SK-N-SH (cell line): ENCODE measurements at regions not wholly inside any gene's neighbourhood (a gene's known extent, or its start where the extent isn't known, plus 50 kb on each side); places are given as distances from the start of the nearest gene placed in this dataset.
A peak's percentile ranks its signal among the peaks of the same experiment; 100 is the strongest.

Source experiments
- CTCF ChIA-PET: fragments of 300-600, 350-600 bp; formaldehyde crosslinking; extraction: SDS; loops from one replicate; lab custom pipeline; 2021; lab: Yijun Ruan, JAX
- POLR2A ChIA-PET: fragments of 350-600 bp; sonication (Branson Sonifier 250); formaldehyde crosslinking; extraction: SDS; loops from one replicate; lab custom pipeline; 2020; ENCODE audit warnings: antibody characterized with exemption, inconsistent platforms; lab: Yijun Ruan, JAX
- DNase-seq: peaks from one replicate; pipeline ENCODE4 v3.0.0; 2012
- H2AFZ ChIP-seq: fragments of 200-600 bp; sonication (generic); 2 replicates; pipeline ENCODE4 v1.8.1; 2016; ENCODE audit warnings: antibody characterized with exemption, mild to moderate bottlenecking, low read depth
- H3F3A ChIP-seq: fragments of 200-600 bp; sonication (generic); replicated peaks from 2 replicates; pipeline ENCODE3; 2016; ENCODE audit warnings: antibody characterized with exemption, mild to moderate bottlenecking; ENCODE audit not compliant: insufficient read depth
- H3K27ac ChIP-seq, 2 experiments: fragments of 200-500 bp in 1 of 2; fragments of 200-600 bp in 1 of 2; sonication (Bioruptor generic) in 1 of 2; sonication (generic), shearing (Covaris generic) in 1 of 2; 2 replicates each; pipeline versions ENCODE4 v1.5.1 to v1.6.1; 2014 to 2016; ENCODE audit warnings: low read depth in 2 of 2, inconsistent platforms in 1 of 2, low read length in 1 of 2, mild to moderate bottlenecking in 1 of 2, mixed read lengths in 1 of 2
- H3K27me3 ChIP-seq: fragments of 200-600 bp; sonication (generic), shearing (Covaris generic); 2 replicates; pipeline ENCODE4 v1.6.1; 2016; ENCODE audit warnings: mixed run types; ENCODE audit not compliant: insufficient read depth
- H3K36me3 ChIP-seq, 2 experiments: fragments of 200-500 bp in 1 of 2; fragments of 200-600 bp in 1 of 2; sonication (Bioruptor generic) in 1 of 2; sonication (generic) in 1 of 2; replicated peaks in 1 of 2; 2 replicates each; pipeline versions ENCODE3 to v1.5.1; 2014 to 2016; ENCODE audit warnings: low read length in 1 of 2, mild to moderate bottlenecking in 1 of 2; ENCODE audit not compliant: insufficient read depth in 2 of 2, control insufficient read depth in 1 of 2
- H3K4me1 ChIP-seq, 2 experiments: fragments of 200-500 bp in 1 of 2; fragments of 200-600 bp in 1 of 2; sonication (Bioruptor generic) in 1 of 2; sonication (generic), shearing (Covaris generic) in 1 of 2; 2 replicates each; pipeline versions ENCODE4 v1.5.1 to v1.6.1; 2014 to 2016; ENCODE audit warnings: low read depth in 1 of 2, low read length in 1 of 2, mixed run types in 1 of 2; ENCODE audit not compliant: insufficient read depth in 2 of 2, control insufficient read depth in 1 of 2
- H3K4me2 ChIP-seq: fragments of 200-600 bp; sonication (generic), shearing (Covaris generic); 2 replicates; pipeline ENCODE4 v1.6.1; 2017; ENCODE audit warnings: mixed run types
- H3K4me3 ChIP-seq, 2 experiments: fragments of 200-500 bp in 1 of 2; fragments of 200-600 bp in 1 of 2; sonication (Bioruptor generic) in 1 of 2; sonication (generic), shearing (Covaris generic) in 1 of 2; 2 replicates each; pipeline versions ENCODE4 v1.5.1 to v1.8.1; 2014 to 2016; ENCODE audit warnings: low read depth in 2 of 2, inconsistent platforms in 1 of 2, low read length in 1 of 2, mild to moderate bottlenecking in 1 of 2, mixed read lengths in 1 of 2, moderate library complexity in 1 of 2
- H3K79me2 ChIP-seq: fragments of 200-600 bp; sonication (generic); 2 replicates; pipeline ENCODE4 v1.8.1; 2017; ENCODE audit warnings: mild to moderate bottlenecking; ENCODE audit not compliant: insufficient read depth
- H3K9ac ChIP-seq: fragments of 200-600 bp; sonication (generic); 2 replicates; pipeline ENCODE4 v1.6.1; 2017; ENCODE audit warnings: mixed run types
- H3K9me2 ChIP-seq: fragments of 200-600 bp; sonication (generic); 2 replicates; pipeline ENCODE4 v1.6.1; 2017; ENCODE audit warnings: mixed run types
- H3K9me3 ChIP-seq: fragments of 200-600 bp; sonication (generic); 2 replicates; pipeline ENCODE4 v1.6.1; 2017; ENCODE audit warnings: mixed run types, mild to moderate bottlenecking, moderate library complexity
- H4K20me1 ChIP-seq: fragments of 200-600 bp; sonication (generic); 2 replicates; pipeline ENCODE4 v1.6.1; 2017; ENCODE audit warnings: mild to moderate bottlenecking, mixed run types; ENCODE audit not compliant: insufficient read depth
- CHD2 ChIP-seq: fragments of 150-350 bp; IDR thresholded peaks from 2 replicates; pipeline ENCODE4 v1.6.1; 2018; ENCODE audit warnings: low read length; ENCODE audit not compliant: partially characterized antibody
- EP300 ChIP-seq, 2 experiments: IDR thresholded peaks; 2 replicates each; pipeline versions ENCODE4 v1.4.0 to v1.6.1; 2012; ENCODE audit warnings: borderline replicate concordance in 1 of 2, low read depth in 1 of 2, low read length in 1 of 2
- EZH2phosphoT487 ChIP-seq: fragments of 200-600 bp; sonication (generic); IDR thresholded peaks from 2 replicates; pipeline ENCODE4 v1.6.1; 2017; ENCODE audit warnings: low read depth, mixed run types, mild to moderate bottlenecking, antibody characterized with exemption, moderate library complexity, borderline replicate concordance
- FOSL2 ChIP-seq: IDR thresholded peaks from 2 replicates; pipeline ENCODE4 v1.4.0; 2012; ENCODE audit warnings: low read depth, mild to moderate bottlenecking, moderate library complexity, borderline replicate concordance
- GATA2 ChIP-seq: sonication (generic); formaldehyde crosslinking; IDR thresholded peaks from 2 replicates; pipeline ENCODE4 v1.5.0; 2020; ENCODE audit warnings: mild to moderate bottlenecking, missing genetic modification reagents
- NRF1 ChIP-seq: IDR thresholded peaks from 2 replicates; pipeline ENCODE4 v1.6.1; 2012; ENCODE audit warnings: low read depth, mild to moderate bottlenecking, low read length
- POLR2AphosphoS5 ChIP-seq: IDR thresholded peaks from 2 replicates; pipeline ENCODE4 v1.6.1; 2012; ENCODE audit warnings: low read depth, low read length
- RAD21 ChIP-seq: IDR thresholded peaks from 2 replicates; pipeline ENCODE4 v1.6.1; 2012; ENCODE audit warnings: mild to moderate bottlenecking, low read length
- RCOR1 ChIP-seq: fragments of 150-350 bp; IDR thresholded peaks from 2 replicates; pipeline ENCODE4 v1.6.1; 2017; ENCODE audit warnings: antibody characterized with exemption, low read length
- RFX5 ChIP-seq: IDR thresholded peaks from 2 replicates; pipeline ENCODE4 v1.6.1; 2012; ENCODE audit warnings: mild to moderate bottlenecking, improper control_type of control experiment, low read length
- RXRA ChIP-seq: IDR thresholded peaks from 2 replicates; pipeline ENCODE4 v1.4.0; 2012; ENCODE audit warnings: low read depth, mild to moderate bottlenecking, borderline replicate concordance
- SIN3A ChIP-seq: IDR thresholded peaks from 2 replicates; pipeline ENCODE4 v1.6.1; 2012; ENCODE audit warnings: low read depth, mild to moderate bottlenecking, low read length, moderate library complexity, borderline replicate concordance
- TAF1 ChIP-seq: IDR thresholded peaks from 2 replicates; pipeline ENCODE4 v1.6.1; 2012; ENCODE audit warnings: low read depth, mild to moderate bottlenecking, low read length, moderate library complexity, borderline replicate concordance
- WGBS: methylation state at CpG from one replicate; pipeline ENCODE4 v1.1.6; 2017; ENCODE audit warnings: low lambda C conversion rate; 5-methylcytosine and 5-hydroxymethylcytosine counted together
- TF ChIP-seq, protein P1 (sequence below): fragments of 150-350 bp; IDR thresholded peaks from 2 replicates; pipeline ENCODE4 v1.6.1; 2016; ENCODE audit warnings: mild to moderate bottlenecking, low read depth, low read length
- TF ChIP-seq, protein P2 (sequence below): IDR thresholded peaks from 2 replicates; pipeline ENCODE4 v1.4.0; 2012; ENCODE audit warnings: low read depth, borderline replicate concordance
- TF ChIP-seq, protein P3 (sequence below): IDR thresholded peaks from 2 replicates; pipeline ENCODE4 v1.6.1; 2012; ENCODE audit warnings: mild to moderate bottlenecking, low read depth, low read length, moderate library complexity

DNA sequence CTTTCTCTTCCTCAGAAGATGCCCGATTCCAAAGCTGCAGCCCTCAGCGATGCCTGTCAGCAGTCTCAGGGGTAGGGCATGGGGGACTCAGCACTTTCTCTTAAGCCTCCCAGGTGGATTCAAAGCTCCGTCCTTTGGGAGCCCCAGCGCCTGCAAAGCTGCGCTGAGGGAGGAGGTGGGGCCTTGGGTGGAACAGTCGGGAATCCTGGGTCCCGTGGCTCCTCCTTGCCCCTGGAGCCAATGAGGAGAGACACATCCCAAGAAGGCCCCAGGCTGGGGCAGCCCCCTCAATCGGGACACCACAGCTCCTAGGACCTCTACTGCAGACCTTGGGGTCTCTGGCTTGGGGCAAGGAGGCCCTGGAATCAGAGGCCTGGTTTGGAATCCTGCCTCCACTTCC, 227.5 kb upstream of the IGF1R start:
- Histone ChIP-seq H3K79me2 (no peaks in the 10 kb centered on the region), H3K4me1 (peaks cover 0 to 4% of the 10 kb centered on the region in 2 experiments; a peak in 1 of 4 replicates), H3K9me3 (no peaks in the 10 kb centered on the region), H3K27ac (no peak overlapping the region), H4K20me1 (no peaks in the 10 kb centered on the region), H3K27me3 (peaks cover 84% of the 10 kb centered on the region), H3K9ac (no peak overlapping the region), H3F3A (no peaks in the 10 kb centered on the region), H3K36me3 (no peaks in the 10 kb centered on the region), H3K9me2 (no peaks in the 10 kb centered on the region), H3K4me2 (peak overlapping the region; percentile 78; the same call in 1 of the 2 replicates), H2AFZ (no peak overlapping the region), H3K4me3 (0 out of 4 replicates have a peak overlapping the region, but pooled peaks of 1 of the 2 experiments have one; percentile 47)
- TF ChIP-seq RAD21 (no peak), GATA2 (CRISPR knock-in tag) (no peak), RCOR1 (no peak), EP300 (IDR thresholded peaks at IDR 0.05; ENCODE audit: borderline replicate concordance in 1 of 2, low read depth in 1 of 2, low read length in 1 of 2) (no peak), POLR2AphosphoS5 (no peak), EZH2phosphoT487 (no peak), RXRA (no peak), RFX5 (no peak), CHD2 (no peak), TAF1 (no peak), NRF1 (no peak), SIN3A (no peak), FOSL2 (no peak)
- TF ChIP-seq, protein P1, sequence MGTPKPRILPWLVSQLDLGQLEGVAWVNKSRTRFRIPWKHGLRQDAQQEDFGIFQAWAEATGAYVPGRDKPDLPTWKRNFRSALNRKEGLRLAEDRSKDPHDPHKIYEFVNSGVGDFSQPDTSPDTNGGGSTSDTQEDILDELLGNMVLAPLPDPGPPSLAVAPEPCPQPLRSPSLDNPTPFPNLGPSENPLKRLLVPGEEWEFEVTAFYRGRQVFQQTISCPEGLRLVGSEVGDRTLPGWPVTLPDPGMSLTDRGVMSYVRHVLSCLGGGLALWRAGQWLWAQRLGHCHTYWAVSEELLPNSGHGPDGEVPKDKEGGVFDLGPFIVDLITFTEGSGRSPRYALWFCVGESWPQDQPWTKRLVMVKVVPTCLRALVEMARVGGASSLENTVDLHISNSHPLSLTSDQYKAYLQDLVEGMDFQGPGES, result no peak
- TF ChIP-seq, protein P2, sequence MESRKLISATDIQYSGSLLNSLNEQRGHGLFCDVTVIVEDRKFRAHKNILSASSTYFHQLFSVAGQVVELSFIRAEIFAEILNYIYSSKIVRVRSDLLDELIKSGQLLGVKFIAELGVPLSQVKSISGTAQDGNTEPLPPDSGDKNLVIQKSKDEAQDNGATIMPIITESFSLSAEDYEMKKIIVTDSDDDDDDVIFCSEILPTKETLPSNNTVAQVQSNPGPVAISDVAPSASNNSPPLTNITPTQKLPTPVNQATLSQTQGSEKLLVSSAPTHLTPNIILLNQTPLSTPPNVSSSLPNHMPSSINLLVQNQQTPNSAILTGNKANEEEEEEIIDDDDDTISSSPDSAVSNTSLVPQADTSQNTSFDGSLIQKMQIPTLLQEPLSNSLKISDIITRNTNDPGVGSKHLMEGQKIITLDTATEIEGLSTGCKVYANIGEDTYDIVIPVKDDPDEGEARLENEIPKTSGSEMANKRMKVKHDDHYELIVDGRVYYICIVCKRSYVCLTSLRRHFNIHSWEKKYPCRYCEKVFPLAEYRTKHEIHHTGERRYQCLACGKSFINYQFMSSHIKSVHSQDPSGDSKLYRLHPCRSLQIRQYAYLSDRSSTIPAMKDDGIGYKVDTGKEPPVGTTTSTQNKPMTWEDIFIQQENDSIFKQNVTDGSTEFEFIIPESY, result no peak
- TF ChIP-seq, protein P3, sequence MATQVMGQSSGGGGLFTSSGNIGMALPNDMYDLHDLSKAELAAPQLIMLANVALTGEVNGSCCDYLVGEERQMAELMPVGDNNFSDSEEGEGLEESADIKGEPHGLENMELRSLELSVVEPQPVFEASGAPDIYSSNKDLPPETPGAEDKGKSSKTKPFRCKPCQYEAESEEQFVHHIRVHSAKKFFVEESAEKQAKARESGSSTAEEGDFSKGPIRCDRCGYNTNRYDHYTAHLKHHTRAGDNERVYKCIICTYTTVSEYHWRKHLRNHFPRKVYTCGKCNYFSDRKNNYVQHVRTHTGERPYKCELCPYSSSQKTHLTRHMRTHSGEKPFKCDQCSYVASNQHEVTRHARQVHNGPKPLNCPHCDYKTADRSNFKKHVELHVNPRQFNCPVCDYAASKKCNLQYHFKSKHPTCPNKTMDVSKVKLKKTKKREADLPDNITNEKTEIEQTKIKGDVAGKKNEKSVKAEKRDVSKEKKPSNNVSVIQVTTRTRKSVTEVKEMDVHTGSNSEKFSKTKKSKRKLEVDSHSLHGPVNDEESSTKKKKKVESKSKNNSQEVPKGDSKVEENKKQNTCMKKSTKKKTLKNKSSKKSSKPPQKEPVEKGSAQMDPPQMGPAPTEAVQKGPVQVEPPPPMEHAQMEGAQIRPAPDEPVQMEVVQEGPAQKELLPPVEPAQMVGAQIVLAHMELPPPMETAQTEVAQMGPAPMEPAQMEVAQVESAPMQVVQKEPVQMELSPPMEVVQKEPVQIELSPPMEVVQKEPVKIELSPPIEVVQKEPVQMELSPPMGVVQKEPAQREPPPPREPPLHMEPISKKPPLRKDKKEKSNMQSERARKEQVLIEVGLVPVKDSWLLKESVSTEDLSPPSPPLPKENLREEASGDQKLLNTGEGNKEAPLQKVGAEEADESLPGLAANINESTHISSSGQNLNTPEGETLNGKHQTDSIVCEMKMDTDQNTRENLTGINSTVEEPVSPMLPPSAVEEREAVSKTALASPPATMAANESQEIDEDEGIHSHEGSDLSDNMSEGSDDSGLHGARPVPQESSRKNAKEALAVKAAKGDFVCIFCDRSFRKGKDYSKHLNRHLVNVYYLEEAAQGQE, result no peak
- CTCF ChIA-PET, result interaction anchor here (0.6 to 7.7 kb wide), 14 partner anchors 9 to 162 kb away, joined by 3 to 82 read pairs (median 5); no protein-coding TSS in a partner anchor
- DNase-seq, result peak; percentile 25
- POLR2A ChIA-PET, result no interaction called here
- 33% methylated on average over 1 of the region's 8 CpGs for WGBS
